NCI-H1694 treated with DMSO at 0.1 percent for 48 hours (cell line): ENCODE measurements at regions not wholly inside any gene's neighbourhood (a gene's known extent, or its start where the extent isn't known, plus 50 kb on each side); places are given as distances from the start of the nearest gene placed in this dataset.
A peak's percentile ranks its signal among the peaks of the same experiment; 100 is the strongest.

ENCODE experiments used
- DNase-seq: peaks from one replicate; lab custom pipeline; 2025; lab: John Stamatoyannopoulos, UW

DNA sequence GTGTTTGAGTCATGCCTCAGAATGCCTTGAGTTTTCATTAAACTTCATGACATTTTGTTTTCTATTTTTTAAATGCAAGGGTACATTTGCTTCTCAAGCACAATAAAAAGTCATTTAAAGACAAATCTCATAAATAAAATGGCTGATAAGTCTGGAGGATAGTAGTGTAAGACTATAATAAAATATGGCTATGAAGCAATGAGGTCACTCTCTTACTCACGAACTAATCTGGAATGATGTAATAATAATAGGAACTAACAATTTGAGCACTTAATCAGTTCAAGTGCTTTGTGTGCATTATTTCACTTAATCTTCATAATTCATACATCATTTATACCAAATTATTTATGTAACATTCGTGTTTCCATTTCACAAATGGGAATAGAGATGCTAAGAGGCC is 149.3 kb upstream of the CTTNBP2 start:
- no peak for DNase-seq

DNA sequence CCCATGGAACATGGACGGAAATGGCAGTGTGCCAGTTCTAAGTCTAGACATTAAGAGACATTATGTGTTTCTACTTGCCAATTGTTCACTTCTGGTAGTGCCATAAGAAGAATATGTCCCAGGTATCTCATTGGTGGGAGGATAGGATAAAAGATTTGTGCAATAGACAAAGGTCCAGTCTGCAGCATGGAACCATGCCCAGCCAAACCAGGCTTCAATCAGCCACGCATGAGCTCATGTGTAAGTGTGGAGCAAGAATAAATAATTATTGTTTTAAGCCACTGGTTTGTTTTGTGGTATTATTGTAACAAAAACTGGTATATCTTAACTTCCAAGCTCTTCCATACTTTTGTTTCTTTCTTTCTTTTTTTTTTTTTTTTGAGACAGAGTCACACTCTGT is 153.6 kb upstream of the CTTNBP2 start:
- no peak for DNase-seq

DNA sequence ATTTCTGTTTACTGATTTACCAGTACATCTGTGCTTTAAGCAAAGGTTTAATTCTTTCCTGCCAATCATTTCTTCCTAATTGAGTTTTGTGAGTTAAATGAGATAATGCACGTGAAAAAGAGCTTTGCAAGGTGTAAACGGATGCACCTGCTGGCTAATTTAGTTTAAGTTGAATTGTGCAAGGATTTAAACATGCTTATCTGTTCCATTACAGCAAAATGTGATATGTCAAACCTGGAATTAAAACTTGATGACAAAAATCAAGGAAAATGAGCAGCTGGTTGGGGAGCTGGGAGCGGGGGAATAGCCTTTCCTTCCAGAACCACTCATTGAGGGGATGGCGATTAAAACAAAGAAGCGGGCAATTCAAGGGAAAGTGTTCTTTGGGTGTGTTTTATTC is 155.0 kb upstream of the CTTNBP2 start:
- no peak for DNase-seq

DNA sequence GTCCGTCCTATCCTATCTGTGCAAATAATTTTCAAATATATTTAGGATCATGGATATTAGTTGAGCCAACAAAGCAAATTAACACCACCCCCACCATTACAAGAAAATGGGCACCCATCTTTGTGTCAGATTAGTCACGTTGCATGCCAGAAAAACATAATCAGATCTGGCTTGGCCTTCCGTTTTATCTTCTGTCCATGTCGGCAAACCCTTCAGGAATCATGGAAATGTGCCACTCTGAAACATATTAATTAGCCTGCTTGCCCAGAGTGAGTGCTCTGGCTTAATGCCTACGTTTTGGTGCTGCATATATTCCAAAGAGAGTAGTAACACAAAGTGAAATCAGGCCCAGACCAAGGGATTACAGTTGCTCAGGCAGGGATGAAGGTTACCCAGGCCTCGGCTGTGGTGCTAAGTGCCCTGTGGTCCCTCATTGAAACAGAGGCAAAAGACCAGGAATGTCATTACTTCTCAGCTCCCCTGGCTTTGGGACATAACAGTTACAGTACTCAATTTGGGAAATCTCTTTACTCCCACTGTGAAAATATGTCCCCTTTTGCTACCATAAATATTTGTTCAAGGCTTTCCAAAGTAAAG is 154.0 kb upstream of the LSM8 start:
- peak; percentile 21 for DNase-seq

- no peak for DNase-seq
Observed at GRCh38 chr7:118033273-118033672, 150.7 kb upstream of the LSM8 start.

GRCh38 chr7:118039963-118040489 is 143.9 kb upstream of the LSM8 start:
- DNase-seq = no peak

GRCh38 chr7:118040562-118040961 is 143.4 kb upstream of the LSM8 start:
- no peak for DNase-seq

- DNase-seq = peak; percentile 79
Observed at GRCh38 chr7:118041251-118041878, 142.6 kb upstream of the LSM8 start.

GRCh38 chr7:118045629-118046028 is 138.3 kb upstream of the LSM8 start:
- DNase-seq = no peak

GRCh38 chr7:118046086-118046485 is 137.9 kb upstream of the LSM8 start:
- no peak for DNase-seq

- no peak for DNase-seq
Observed at GRCh38 chr7:118046801-118047200, 137.2 kb upstream of the LSM8 start.

DNA sequence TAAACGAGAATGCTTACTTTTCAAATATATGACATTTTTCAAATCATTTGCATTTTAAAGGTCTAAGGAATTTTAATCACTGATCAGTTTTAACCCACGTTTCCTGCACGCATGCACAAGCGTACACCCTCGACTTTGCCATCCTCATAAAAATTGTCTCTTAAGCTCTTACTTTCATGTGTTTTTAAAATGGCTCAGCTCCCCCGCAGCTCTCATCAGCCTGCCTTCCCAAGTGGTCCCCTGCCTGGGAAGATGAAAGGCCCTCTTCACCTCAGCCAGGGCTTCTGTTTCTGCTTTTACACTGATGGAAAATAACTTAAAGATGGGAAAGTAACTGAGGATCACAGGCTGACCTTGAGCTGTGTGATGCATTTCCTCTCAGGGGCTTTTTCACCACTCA is 131.6 kb upstream of the LSM8 start:
- no peak for DNase-seq

GRCh38 chr7:118053353-118053752 is 130.6 kb upstream of the LSM8 start:
- no peak for DNase-seq

GRCh38 chr7:118054529-118054928 is 129.4 kb upstream of the LSM8 start:
- DNase-seq = no peak

DNA sequence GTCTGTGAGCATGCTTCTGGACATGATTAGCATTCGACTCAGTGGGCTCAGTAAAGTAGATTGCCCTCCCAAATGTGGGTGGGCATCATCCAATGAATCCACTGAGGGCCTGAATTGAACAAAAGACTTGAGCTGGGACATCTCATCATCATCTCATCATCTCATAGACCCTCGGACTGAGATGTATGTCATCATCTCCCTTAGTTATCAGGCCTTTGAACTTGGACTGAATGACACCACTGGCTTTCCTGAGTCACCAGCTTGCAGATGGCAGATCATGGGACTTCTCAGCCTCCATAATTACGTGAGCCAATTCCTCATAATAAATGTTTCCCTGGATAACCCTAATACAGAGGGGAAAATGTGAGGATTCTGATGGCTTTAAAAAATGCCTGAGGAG is 128.3 kb upstream of the LSM8 start:
- DNase-seq = no peak

GRCh38 chr7:118057404-118057803 is 126.6 kb upstream of the LSM8 start:
- DNase-seq = no peak

GRCh38 chr7:118059209-118059608 is 124.8 kb upstream of the LSM8 start:
- no peak for DNase-seq

- no peak for DNase-seq
Observed at GRCh38 chr7:118060692-118061091, 123.3 kb upstream of the LSM8 start.

DNA sequence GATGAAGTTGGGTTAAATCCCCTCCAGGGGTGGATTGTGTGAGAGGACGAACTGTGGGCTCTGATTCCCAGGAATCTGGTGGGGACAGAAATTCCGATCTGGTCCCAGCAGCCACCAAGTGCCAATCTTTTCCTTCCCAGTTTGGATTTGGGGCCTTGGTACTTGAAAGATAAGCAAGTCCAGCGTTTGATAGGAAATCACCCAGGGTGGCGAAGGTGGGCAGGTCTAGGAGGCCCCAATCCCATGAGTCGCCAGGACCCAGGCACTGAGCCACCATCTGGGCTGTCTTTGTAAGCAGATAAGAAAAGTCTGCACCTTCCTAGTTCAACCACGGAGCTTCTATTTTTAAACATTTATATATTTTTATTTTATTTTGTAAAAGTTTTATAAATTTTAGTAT is 122.6 kb upstream of the LSM8 start:
- no peak for DNase-seq

DNA sequence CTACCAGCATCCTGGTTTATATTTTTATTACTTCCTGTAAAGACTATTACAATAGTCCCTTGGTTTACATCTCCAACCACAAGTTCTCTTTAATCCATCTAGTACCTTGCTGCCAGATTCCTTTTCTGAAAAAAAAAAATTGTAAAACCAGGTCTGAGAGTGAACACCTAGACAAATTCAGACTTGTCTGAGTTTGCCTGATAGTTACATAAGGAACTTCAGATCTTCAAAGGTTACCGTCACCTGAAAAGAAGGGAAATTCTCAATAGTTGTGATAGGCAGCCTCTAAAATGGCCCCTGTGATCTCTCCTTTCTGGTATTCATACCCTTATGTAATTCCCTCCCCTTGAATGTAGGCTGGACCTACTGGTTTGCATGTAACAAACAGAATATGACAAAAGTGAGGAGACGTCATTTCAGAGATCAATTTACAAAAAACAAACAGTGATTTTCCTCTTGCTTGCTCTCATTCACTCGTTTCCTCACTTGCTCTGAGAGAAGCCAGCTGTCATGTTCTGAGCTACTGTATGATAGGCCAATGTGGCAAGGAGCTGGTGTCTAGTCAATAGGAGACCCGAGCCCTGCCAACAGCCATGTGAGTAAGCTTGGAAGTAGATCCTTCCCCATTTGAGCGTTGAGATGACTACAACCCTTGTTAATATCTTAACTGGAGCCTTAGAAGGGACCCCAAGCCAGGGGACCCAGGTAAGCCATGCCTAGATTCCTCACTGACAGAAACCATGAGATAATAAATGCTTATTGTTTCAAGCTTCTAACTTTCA is 110.9 kb upstream of the LSM8 start:
- no peak for DNase-seq

GRCh38 chr7:118075936-118076335 is 108.0 kb upstream of the LSM8 start:
- DNase-seq = no peak

- DNase-seq = no peak
Observed at GRCh38 chr7:118076564-118076963, 107.4 kb upstream of the LSM8 start.

GRCh38 chr7:118078015-118078414 is 105.9 kb upstream of the LSM8 start:
- DNase-seq = no peak
